ENCODE measurements at regions not wholly inside any gene's neighbourhood (a gene's known extent, or its start where the extent isn't known, plus 50 kb on each side); places are given as distances from the start of the nearest gene placed in this dataset.

- no peak for TF ChIP-seq CTCF (conservative IDR thresholded peaks at IDR 0.05; ENCODE audit: low read depth, low read length)
- no peak for TF ChIP-seq EZH2 (IDR thresholded peaks at IDR 0.05; ENCODE audit: low read length, unreplicated experiment)
Measured at GRCh38 chr1:67941155-67941554, 107.9 kb upstream of the GNG12 start.

Data from PC-3 (cell line).